NCI-H2196 treated with DMSO at 0.1 percent for 48 hours (cell line): ENCODE measurements at regions not wholly inside any gene's neighbourhood (a gene's known extent, or its start where the extent isn't known, plus 50 kb on each side); places are given as distances from the start of the nearest gene placed in this dataset.
"Not testable (repeated sequence)": the region's sequence is repeated elsewhere in the genome, so short reads cannot be mapped to it uniquely, and the experiment has no call there.

Experiments used
- DNase-seq: peaks from one replicate; lab custom pipeline; 2025; ENCODE audit not compliant: unreplicated experiment; lab: John Stamatoyannopoulos, UW

- DNase-seq = not testable (repeated sequence)
These were observed 109.9 kb upstream of the WIPF3 start for GRCh38 chr7:29696402-29696801.

GRCh38 chr7:29699723-29700122 lies 106.6 kb upstream of the WIPF3 start:
- not testable (repeated sequence) for DNase-seq

DNA sequence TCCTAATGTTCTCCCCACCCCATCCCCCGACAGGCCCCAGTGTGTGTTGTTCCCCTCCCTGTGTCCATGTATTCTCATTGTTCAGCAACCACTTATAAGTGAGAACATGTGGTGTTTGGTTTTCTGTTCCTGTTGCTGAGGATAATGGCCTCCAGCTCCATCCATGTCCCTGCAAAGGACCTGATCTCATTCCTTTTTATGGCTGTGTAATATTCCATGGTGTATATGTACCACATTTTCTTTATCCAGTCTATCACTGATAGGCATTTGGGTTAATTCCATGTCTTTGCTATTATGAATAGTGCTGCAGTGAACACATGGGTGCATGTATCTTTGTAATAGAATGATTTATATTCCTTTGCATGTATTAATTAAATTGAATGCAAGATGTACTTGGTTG lies 104.8 kb upstream of the WIPF3 start:
- DNase-seq = not testable (repeated sequence)

GRCh38 chr7:29703830-29704229 lies 102.5 kb upstream of the WIPF3 start:
- not testable (repeated sequence) for DNase-seq

- not testable (repeated sequence) for DNase-seq
These were observed 97.3 kb upstream of the WIPF3 start for GRCh38 chr7:29709002-29709401.

- not testable (repeated sequence) for DNase-seq
These were observed 83.2 kb upstream of the WIPF3 start for GRCh38 chr7:29723127-29723526.

DNA sequence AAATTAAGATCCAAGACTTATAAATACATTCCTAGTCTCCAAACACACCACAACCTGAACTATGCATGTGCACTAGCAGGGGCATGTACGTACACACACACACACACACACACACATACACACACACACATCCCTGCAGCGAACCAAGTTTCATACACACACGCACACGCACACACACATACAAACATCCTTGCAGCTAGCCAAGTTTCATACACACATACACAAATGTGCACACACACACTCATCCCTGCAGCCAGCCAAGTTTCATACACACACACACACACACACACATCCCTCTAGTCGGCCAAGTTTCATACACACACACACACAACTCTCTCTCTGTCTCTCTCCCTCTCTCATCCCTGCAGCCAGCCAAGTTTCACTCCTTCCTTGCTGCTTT lies 82.7 kb upstream of the WIPF3 start:
- DNase-seq = no peak

DNA sequence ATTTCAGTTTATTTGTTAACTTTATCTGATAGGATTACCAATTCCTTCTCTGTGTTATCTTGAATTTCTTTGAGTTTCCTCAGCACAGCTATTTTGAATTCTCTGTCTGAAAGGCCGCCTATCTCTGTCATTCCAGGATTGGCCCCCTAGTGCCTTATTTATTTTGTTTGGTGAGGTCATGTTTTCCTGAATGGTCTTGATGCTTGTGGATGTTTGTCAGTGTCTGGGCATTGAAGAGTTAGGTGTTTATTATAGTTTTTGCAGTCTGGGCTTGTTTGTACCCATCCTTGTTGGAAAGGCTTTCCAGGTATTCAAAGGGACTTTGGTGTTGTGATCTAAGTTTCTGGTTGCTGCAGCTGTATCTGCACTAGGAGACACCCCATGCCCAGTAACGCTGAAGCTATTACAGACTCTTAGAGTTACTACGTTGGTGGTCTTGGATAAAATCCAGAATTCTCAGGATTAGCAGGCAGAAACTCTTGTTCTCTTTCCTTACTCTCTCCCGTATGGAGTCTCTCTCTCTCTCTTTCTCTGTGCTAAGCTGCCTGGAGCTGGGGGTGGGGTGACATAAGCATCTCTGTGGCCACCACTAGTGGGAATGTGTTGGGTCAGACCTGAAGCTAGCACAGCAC lies 76.7 kb upstream of the WIPF3 start:
- not testable (repeated sequence) for DNase-seq

- DNase-seq = no peak
These were observed 72.0 kb upstream of the WIPF3 start for GRCh38 chr7:29734246-29734731.

DNA sequence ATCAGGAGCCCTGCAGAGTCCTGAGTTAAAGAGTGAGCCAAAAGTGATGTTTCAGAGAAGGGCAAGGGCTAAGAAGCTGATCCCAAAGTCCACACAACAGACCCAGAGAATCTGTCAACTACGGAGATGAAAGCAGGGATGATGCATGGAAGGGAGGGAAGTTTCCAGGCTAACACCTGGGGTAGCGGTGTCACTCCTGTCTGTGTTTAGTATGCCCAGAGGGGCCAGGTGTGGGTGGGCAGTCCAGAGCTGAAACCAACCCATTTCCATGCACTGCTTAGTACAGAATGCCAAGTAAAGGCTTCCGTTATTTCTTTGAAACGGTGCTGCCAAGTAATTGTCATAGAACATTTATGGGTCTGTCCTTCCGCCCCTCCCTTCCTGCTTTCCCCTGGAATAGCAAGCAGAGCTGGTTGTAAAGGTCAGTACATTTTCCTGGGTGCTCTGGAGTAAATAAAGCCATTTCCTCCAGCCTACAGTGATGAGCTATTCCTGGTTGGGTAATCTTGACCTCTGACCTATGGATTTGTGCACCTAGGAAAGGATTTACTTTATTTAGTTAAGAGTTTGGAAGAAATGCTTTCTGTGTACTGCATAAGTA lies 58.6 kb upstream of the WIPF3 start:
- DNase-seq = not testable (repeated sequence)

DNA sequence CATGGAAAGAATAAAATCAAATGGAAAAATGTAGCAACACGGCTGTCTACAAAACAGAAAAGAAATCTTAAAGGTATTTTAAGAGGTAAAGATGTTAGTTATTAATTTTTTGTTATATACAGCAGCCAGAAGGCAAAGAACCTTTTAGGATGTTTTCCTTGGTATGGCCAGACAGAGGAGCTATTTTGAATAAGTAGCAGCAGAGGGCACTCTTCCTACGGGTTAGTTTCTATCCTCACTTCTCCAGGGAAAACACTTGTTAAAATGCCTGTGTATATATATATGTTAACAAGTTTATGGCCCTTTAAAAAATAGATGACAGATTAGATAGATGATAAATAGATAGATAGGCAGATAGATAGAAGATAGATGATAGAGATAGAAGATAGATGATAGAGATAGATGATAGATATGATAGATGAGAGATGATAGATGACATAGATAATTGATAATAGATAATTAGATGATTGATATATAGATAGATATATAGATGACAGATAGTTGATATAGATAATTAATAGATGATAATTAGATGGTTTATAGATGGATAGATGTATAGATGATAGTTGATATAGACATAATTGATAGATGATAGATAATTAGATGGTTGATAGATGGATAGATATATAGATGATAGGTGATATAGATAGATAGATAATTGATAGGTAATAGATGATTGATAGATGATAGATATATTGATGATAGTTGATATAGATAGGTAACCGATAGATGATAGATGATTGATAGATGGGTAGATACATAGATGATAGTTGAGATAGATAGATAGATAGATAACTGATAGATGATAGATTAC lies 57.8 kb upstream of the WIPF3 start:
- DNase-seq = peak; percentile 24

- no peak for DNase-seq
These were observed 56.5 kb upstream of the WIPF3 start for GRCh38 chr7:29749701-29750321.

DNA sequence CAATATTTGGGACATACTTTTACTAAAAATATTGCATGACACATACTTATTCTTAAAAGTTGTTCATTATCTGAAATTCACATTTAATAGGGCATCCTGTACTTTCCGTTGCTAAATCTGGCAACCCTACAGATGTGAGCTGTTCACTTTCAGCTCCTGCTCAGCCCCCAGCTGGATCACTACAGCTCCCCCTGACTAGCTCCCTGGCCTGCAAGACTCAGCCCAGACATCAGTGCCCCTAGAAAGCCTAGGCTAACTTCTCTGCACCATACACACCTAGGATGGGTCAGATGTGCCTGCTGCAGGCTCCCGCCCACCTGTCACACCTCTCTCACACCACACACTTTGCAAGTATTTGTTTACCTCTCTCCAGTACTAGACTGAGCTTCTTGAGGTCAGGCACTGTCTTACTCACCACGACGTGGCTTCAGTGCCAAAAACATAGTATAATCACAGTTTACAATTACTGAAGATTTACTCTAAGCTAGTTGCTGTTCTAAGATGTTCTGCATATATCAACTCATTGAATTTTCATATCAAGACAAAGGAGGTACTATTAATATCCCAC lies 55.9 kb upstream of the WIPF3 start:
- not testable (repeated sequence) for DNase-seq

DNA sequence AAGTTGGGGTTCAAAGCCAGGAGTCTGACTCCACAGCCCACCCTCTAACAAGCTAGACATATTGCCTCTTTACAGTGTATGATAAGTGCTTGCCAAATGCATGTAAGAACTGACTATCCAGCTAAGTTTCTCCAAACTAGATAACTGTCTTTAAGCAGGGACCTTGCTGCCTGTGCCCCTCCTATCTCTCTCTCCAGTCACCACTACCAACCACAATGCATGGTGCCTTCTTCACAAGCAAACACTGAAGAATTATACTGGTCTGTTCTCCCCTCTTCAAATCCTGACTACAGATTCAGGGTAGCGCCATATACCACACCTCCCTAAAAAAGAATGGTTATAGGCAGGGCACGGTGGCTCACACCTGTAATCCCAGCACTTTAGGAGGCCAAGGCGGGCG lies 55.3 kb upstream of the WIPF3 start:
- not testable (repeated sequence) for DNase-seq

GRCh38 chr7:29754874-29755490 lies 51.3 kb upstream of the WIPF3 start:
- DNase-seq = no peak
